ENCODE measurements at regions not wholly inside any gene's neighbourhood (a gene's known extent, or its start where the extent isn't known, plus 50 kb on each side); places are given as distances from the start of the nearest gene placed in this dataset.

- Histone ChIP-seq H3K27me3 (ENCODE audit: insufficient read depth, low read length) (no peaks in the 10 kb centered on the region), H3K9me3 (ENCODE audit: insufficient read depth, low read depth, low read length) (no peaks in the 10 kb centered on the region), H3K4me1 (ENCODE audit: insufficient read depth, low read length) (no peaks in the 10 kb centered on the region), H3K27ac (ENCODE audit: low read depth, low read length) (no peak overlapping the region), H3K36me3 (ENCODE audit: insufficient read depth, low read length) (no peaks in the 10 kb centered on the region), H3K4me3 (ENCODE audit: low read length) (no peak overlapping the region), H3K9ac (ENCODE audit: low read depth, low read length) (no peak overlapping the region)
- 92% methylated on average over 5 of the region's 5 CpGs for whole genome bisulfite sequencing
These were observed 170.0 kb downstream of the NR2F2 start for GRCh38 chr15:96500508-96500907.

GRCh38 chr15:96501362-96501761 is 170.9 kb downstream of the NR2F2 start:
- no peaks in the 10 kb centered on the region for H3K36me3 ChIP-seq (ENCODE audit: insufficient read depth, low read length)
- H3K27ac ChIP-seq (ENCODE audit: low read depth, low read length): no peak overlapping the region
- H3K27me3 ChIP-seq (ENCODE audit: insufficient read depth, low read length): no peaks in the 10 kb centered on the region
- no peaks in the 10 kb centered on the region for H3K9me3 ChIP-seq (ENCODE audit: insufficient read depth, low read depth, low read length)
- no peaks in the 10 kb centered on the region for H3K4me1 ChIP-seq (ENCODE audit: insufficient read depth, low read length)
- H3K4me3 ChIP-seq (ENCODE audit: low read length): no peak overlapping the region
- no peak overlapping the region for H3K9ac ChIP-seq (ENCODE audit: low read depth, low read length)
- WGBS: 100% methylated on average over 1 of the region's 1 CpG

GRCh38 chr15:96502196-96502595 is 171.7 kb downstream of the NR2F2 start:
- Histone ChIP-seq H3K4me1 (ENCODE audit: insufficient read depth, low read length) (no peaks in the 10 kb centered on the region), H3K36me3 (ENCODE audit: insufficient read depth, low read length) (no peaks in the 10 kb centered on the region), H3K27ac (ENCODE audit: low read depth, low read length) (no peak overlapping the region), H3K9ac (ENCODE audit: low read depth, low read length) (no peak overlapping the region), H3K9me3 (ENCODE audit: insufficient read depth, low read depth, low read length) (no peaks in the 10 kb centered on the region), H3K4me3 (ENCODE audit: low read length) (no peak overlapping the region), H3K27me3 (ENCODE audit: insufficient read depth, low read length) (no peaks in the 10 kb centered on the region)
- 92% methylated on average over 4 of the region's 4 CpGs for WGBS

GRCh38 chr15:96503276-96503675 is 172.8 kb downstream of the NR2F2 start:
- H3K9ac ChIP-seq (ENCODE audit: low read depth, low read length): no peak overlapping the region
- H3K4me1 ChIP-seq (ENCODE audit: insufficient read depth, low read length): no peaks in the 10 kb centered on the region
- no peak overlapping the region for H3K4me3 ChIP-seq (ENCODE audit: low read length)
- H3K27me3 ChIP-seq (ENCODE audit: insufficient read depth, low read length): no peaks in the 10 kb centered on the region
- 94% methylated on average over 7 of the region's 7 CpGs for WGBS
- H3K9me3 ChIP-seq (ENCODE audit: insufficient read depth, low read depth, low read length): no peaks in the 10 kb centered on the region
- H3K36me3 ChIP-seq (ENCODE audit: insufficient read depth, low read length): no peaks in the 10 kb centered on the region
- H3K27ac ChIP-seq (ENCODE audit: low read depth, low read length): no peak overlapping the region

GRCh38 chr15:96504371-96504770 is 173.9 kb downstream of the NR2F2 start:
- no peak overlapping the region for H3K4me3 ChIP-seq (ENCODE audit: low read length)
- WGBS: 95% methylated on average over 4 of the region's 4 CpGs
- no peaks in the 10 kb centered on the region for H3K4me1 ChIP-seq (ENCODE audit: insufficient read depth, low read length)
- H3K9ac ChIP-seq (ENCODE audit: low read depth, low read length): no peak overlapping the region
- no peak overlapping the region for H3K27ac ChIP-seq (ENCODE audit: low read depth, low read length)
- no peaks in the 10 kb centered on the region for H3K9me3 ChIP-seq (ENCODE audit: insufficient read depth, low read depth, low read length)
- no peaks in the 10 kb centered on the region for H3K27me3 ChIP-seq (ENCODE audit: insufficient read depth, low read length)
- no peaks in the 10 kb centered on the region for H3K36me3 ChIP-seq (ENCODE audit: insufficient read depth, low read length)

GRCh38 chr15:96505014-96505413 is 174.5 kb downstream of the NR2F2 start:
- H3K36me3 ChIP-seq (ENCODE audit: insufficient read depth, low read length): no peaks in the 10 kb centered on the region
- no peak overlapping the region for H3K27ac ChIP-seq (ENCODE audit: low read depth, low read length)
- H3K4me3 ChIP-seq (ENCODE audit: low read length): no peak overlapping the region
- H3K9me3 ChIP-seq (ENCODE audit: insufficient read depth, low read depth, low read length): no peaks in the 10 kb centered on the region
- no peaks in the 10 kb centered on the region for H3K4me1 ChIP-seq (ENCODE audit: insufficient read depth, low read length)
- H3K9ac ChIP-seq (ENCODE audit: low read depth, low read length): no peak overlapping the region
- no peaks in the 10 kb centered on the region for H3K27me3 ChIP-seq (ENCODE audit: insufficient read depth, low read length)
- 80% methylated on average over 4 of the region's 4 CpGs for WGBS

GRCh38 chr15:96514607-96515285 is 184.2 kb downstream of the NR2F2 start:
- Histone ChIP-seq H3K27ac (ENCODE audit: low read depth, low read length) (no peak overlapping the region), H3K9ac (ENCODE audit: low read depth, low read length) (no peak overlapping the region), H3K9me3 (ENCODE audit: insufficient read depth, low read depth, low read length) (no peaks in the 10 kb centered on the region), H3K27me3 (ENCODE audit: insufficient read depth, low read length) (no peaks in the 10 kb centered on the region), H3K4me1 (ENCODE audit: insufficient read depth, low read length) (no peaks in the 10 kb centered on the region), H3K4me3 (ENCODE audit: low read length) (no peak overlapping the region), H3K36me3 (ENCODE audit: insufficient read depth, low read length) (no peaks in the 10 kb centered on the region)
- 91% methylated on average over 6 of the region's 6 CpGs for WGBS

GRCh38 chr15:96515371-96515770 is 184.9 kb downstream of the NR2F2 start:
- Histone ChIP-seq H3K27ac (ENCODE audit: low read depth, low read length) (no peak overlapping the region), H3K9ac (ENCODE audit: low read depth, low read length) (no peak overlapping the region), H3K4me1 (ENCODE audit: insufficient read depth, low read length) (no peaks in the 10 kb centered on the region), H3K4me3 (ENCODE audit: low read length) (no peak overlapping the region), H3K27me3 (ENCODE audit: insufficient read depth, low read length) (no peaks in the 10 kb centered on the region), H3K9me3 (ENCODE audit: insufficient read depth, low read depth, low read length) (no peaks in the 10 kb centered on the region), H3K36me3 (ENCODE audit: insufficient read depth, low read length) (no peaks in the 10 kb centered on the region)
- WGBS: 89% methylated on average over 3 of the region's 3 CpGs

- Histone ChIP-seq H3K9me3 (ENCODE audit: insufficient read depth, low read depth, low read length) (no peaks in the 10 kb centered on the region), H3K4me3 (ENCODE audit: low read length) (no peak overlapping the region), H3K27me3 (ENCODE audit: insufficient read depth, low read length) (no peaks in the 10 kb centered on the region), H3K27ac (ENCODE audit: low read depth, low read length) (no peak overlapping the region), H3K9ac (ENCODE audit: low read depth, low read length) (no peak overlapping the region), H3K4me1 (ENCODE audit: insufficient read depth, low read length) (no peaks in the 10 kb centered on the region), H3K36me3 (ENCODE audit: insufficient read depth, low read length) (no peaks in the 10 kb centered on the region)
- no CpG with 5 or more reads among the region's 1 CpG for WGBS
These were observed 190.9 kb downstream of the NR2F2 start for GRCh38 chr15:96521386-96521785.

- H3K9ac ChIP-seq (ENCODE audit: low read depth, low read length): no peak overlapping the region
- no peaks in the 10 kb centered on the region for H3K27me3 ChIP-seq (ENCODE audit: insufficient read depth, low read length)
- no peaks in the 10 kb centered on the region for H3K9me3 ChIP-seq (ENCODE audit: insufficient read depth, low read depth, low read length)
- H3K4me1 ChIP-seq (ENCODE audit: insufficient read depth, low read length): no peaks in the 10 kb centered on the region
- H3K27ac ChIP-seq (ENCODE audit: low read depth, low read length): no peak overlapping the region
- H3K4me3 ChIP-seq (ENCODE audit: low read length): no peak overlapping the region
- H3K36me3 ChIP-seq (ENCODE audit: insufficient read depth, low read length): no peaks in the 10 kb centered on the region
- WGBS: 65% methylated on average over 3 of the region's 5 CpGs
These were observed 194.3 kb downstream of the NR2F2 start for GRCh38 chr15:96524676-96525417.

- no peaks in the 10 kb centered on the region for H3K9me3 ChIP-seq (ENCODE audit: insufficient read depth, low read depth, low read length)
- no peak overlapping the region for H3K27ac ChIP-seq (ENCODE audit: low read depth, low read length)
- H3K36me3 ChIP-seq (ENCODE audit: insufficient read depth, low read length): no peaks in the 10 kb centered on the region
- H3K9ac ChIP-seq (ENCODE audit: low read depth, low read length): no peak overlapping the region
- no peaks in the 10 kb centered on the region for H3K27me3 ChIP-seq (ENCODE audit: insufficient read depth, low read length)
- peaks cover 22% of the 10 kb centered on the region for H3K4me1 ChIP-seq (ENCODE audit: insufficient read depth, low read length)
- H3K4me3 ChIP-seq (ENCODE audit: low read length): no peak overlapping the region
- 87% methylated on average over 4 of the region's 4 CpGs for WGBS
These were observed 204.6 kb downstream of the NR2F2 start for GRCh38 chr15:96535148-96535547.

Measured in HUES64 (cell line).